Esophagus muscularis mucosa (tissue), 4 donors: ENCODE measurements at regions not wholly inside any gene's neighbourhood (a gene's known extent, or its start where the extent isn't known, plus 50 kb on each side); places are given as distances from the start of the nearest gene placed in this dataset.

ENCODE experiments used
- CTCF ChIP-seq, 3 experiments: fragments of 200-600 bp in 2 of 3; fragments of 450-650 bp in 1 of 3; sonication (generic) in 2 of 3; IDR thresholded peaks; one replicate each; pipeline ENCODE4 v1.5.1; 2017 to 2019; ENCODE audit warnings: antibody characterized with exemption in 3 of 3, mild to moderate bottlenecking in 2 of 3, moderate library complexity in 1 of 3
- EP300 ChIP-seq: sonication (generic); formaldehyde crosslinking; IDR thresholded peaks from one replicate; pipeline ENCODE4 v1.6.1; 2017; ENCODE audit warnings: antibody characterized with exemption
- POLR2AphosphoS5 ChIP-seq, 2 donors: sonication (generic); formaldehyde crosslinking; IDR thresholded peaks; one replicate each; pipeline ENCODE4 v1.6.1; 2017; ENCODE audit warnings: antibody characterized with exemption in 2 of 2

DNA sequence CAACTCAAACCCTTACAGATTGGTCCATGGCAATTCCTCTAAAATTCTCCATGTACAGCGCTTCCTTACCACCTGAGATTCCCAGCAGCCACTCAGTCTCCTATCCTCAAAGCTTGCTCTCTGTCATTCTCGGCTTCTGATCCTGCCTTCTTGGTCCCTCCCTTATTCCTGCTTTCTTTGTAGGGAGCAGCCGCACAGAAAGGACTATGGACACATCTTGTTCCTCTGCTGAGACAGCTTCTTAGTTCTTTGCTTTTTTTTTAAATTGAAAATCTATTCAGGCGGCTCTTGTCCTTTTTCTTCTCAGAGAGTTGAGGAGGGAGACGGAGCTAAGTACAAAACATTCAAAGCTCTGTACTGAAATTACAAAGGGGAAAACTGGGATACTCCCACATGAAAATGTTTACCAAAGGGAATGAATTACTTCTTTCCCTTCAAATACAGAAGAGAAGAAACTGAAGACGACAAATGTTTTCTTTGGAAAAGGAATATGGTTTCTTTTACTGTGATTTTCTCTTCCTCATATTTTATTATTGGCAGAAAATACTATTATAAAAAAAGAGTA lies 285.1 kb downstream of the IL20RB start:
- no peak for TF ChIP-seq CTCF (IDR thresholded peaks at IDR 0.05)
- TF ChIP-seq POLR2AphosphoS5 (IDR thresholded peaks at IDR 0.05) = no peak
- TF ChIP-seq EP300 = no peak
